ENCODE measurements at regions not wholly inside any gene's neighbourhood (a gene's known extent, or its start where the extent isn't known, plus 50 kb on each side); places are given as distances from the start of the nearest gene placed in this dataset.

- H3K9me3 Mint-ChIP-seq (ENCODE audit: low read depth, unreplicated experiment): peaks cover 11% of the 10 kb centered on the region
These were observed 308.8 kb downstream of the AJAP1 start for GRCh38 chr1:4963251-4963650.

GRCh38 chr1:4962836-4963235, 308.4 kb downstream of the AJAP1 start:
- H3K4me3 Mint-ChIP-seq (ENCODE audit: low read depth, unreplicated experiment): no peak overlapping the region
- intact Hi-C loops (cut with micrococcal nuclease; ENCODE audit: unreplicated experiment): no loop called here
- BruUV-seq (replicated peaks): no TSS peak
- peaks cover 10% of the 10 kb centered on the region for H3K9me3 Mint-ChIP-seq (ENCODE audit: low read depth, unreplicated experiment)
- H3K36me3 Mint-ChIP-seq (ENCODE audit: insufficient read depth, unreplicated experiment): no peaks in the 10 kb centered on the region
- CTCF ChIA-PET: no interaction called here
- no peak for TF ChIP-seq CTCF (IDR thresholded peaks at IDR 0.05; ENCODE audit: unreplicated experiment)
- H3K27ac Mint-ChIP-seq (ENCODE audit: unreplicated experiment): no peak overlapping the region
- H3K27me3 Mint-ChIP-seq (ENCODE audit: unreplicated experiment): no peaks in the 10 kb centered on the region
- DNase-seq: no peak
- no peaks in the 10 kb centered on the region for H3K4me1 Mint-ChIP-seq (ENCODE audit: low read depth, unreplicated experiment)

More at GRCh38 chr1:4963251-4963650, 308.8 kb downstream of the AJAP1 start:
- intact Hi-C loops (cut with micrococcal nuclease; ENCODE audit: unreplicated experiment): no loop called here
- CTCF ChIA-PET: no interaction called here
- no peak for TF ChIP-seq CTCF (IDR thresholded peaks at IDR 0.05; ENCODE audit: unreplicated experiment)
- DNase-seq: no peak
- H3K4me3 Mint-ChIP-seq (ENCODE audit: low read depth, unreplicated experiment): no peak overlapping the region
- H3K36me3 Mint-ChIP-seq (ENCODE audit: insufficient read depth, unreplicated experiment): no peaks in the 10 kb centered on the region
- H3K27ac Mint-ChIP-seq (ENCODE audit: unreplicated experiment): no peak overlapping the region
- H3K27me3 Mint-ChIP-seq (ENCODE audit: unreplicated experiment): no peaks in the 10 kb centered on the region
- no TSS peak for BruUV-seq (replicated peaks)
- no peaks in the 10 kb centered on the region for H3K4me1 Mint-ChIP-seq (ENCODE audit: low read depth, unreplicated experiment)

GRCh38 chr1:4961935-4962645, 307.7 kb downstream of the AJAP1 start:
- Mint-ChIP-seq H3K36me3 (ENCODE audit: insufficient read depth, unreplicated experiment) (no peaks in the 10 kb centered on the region), H3K9me3 (ENCODE audit: low read depth, unreplicated experiment) (peaks cover 6% of the 10 kb centered on the region), H3K4me1 (ENCODE audit: low read depth, unreplicated experiment) (no peaks in the 10 kb centered on the region), H3K4me3 (ENCODE audit: low read depth, unreplicated experiment) (no peak overlapping the region), H3K27me3 (ENCODE audit: unreplicated experiment) (no peaks in the 10 kb centered on the region), H3K27ac (ENCODE audit: unreplicated experiment) (no peak overlapping the region)
- intact Hi-C loops (cut with micrococcal nuclease; ENCODE audit: unreplicated experiment): no loop called here
- no peak for TF ChIP-seq CTCF (IDR thresholded peaks at IDR 0.05; ENCODE audit: unreplicated experiment)
- BruUV-seq (replicated peaks): no TSS peak
- DNase-seq: no peak
- CTCF ChIA-PET: interaction anchor here (0.6 kb wide), 1 partner anchor 17 kb away, joined by 3 read pairs; no protein-coding TSS in a partner anchor

- intact Hi-C loops (cut with micrococcal nuclease; ENCODE audit: unreplicated experiment): no loop called here
- Mint-ChIP-seq H3K27me3 (ENCODE audit: unreplicated experiment) (no peaks in the 10 kb centered on the region), H3K4me1 (ENCODE audit: low read depth, unreplicated experiment) (no peaks in the 10 kb centered on the region), H3K27ac (ENCODE audit: unreplicated experiment) (no peak overlapping the region), H3K36me3 (ENCODE audit: insufficient read depth, unreplicated experiment) (no peaks in the 10 kb centered on the region), H3K9me3 (ENCODE audit: low read depth, unreplicated experiment) (peaks cover 5% of the 10 kb centered on the region), H3K4me3 (ENCODE audit: low read depth, unreplicated experiment) (no peak overlapping the region)
- no TSS peak for BruUV-seq (replicated peaks)
- TF ChIP-seq CTCF (IDR thresholded peaks at IDR 0.05; ENCODE audit: unreplicated experiment): no peak
- CTCF ChIA-PET: no interaction called here
- DNase-seq: no peak
These were observed 306.5 kb downstream of the AJAP1 start for GRCh38 chr1:4960782-4961475.
